Hepatocyte (in vitro differentiated cells): ENCODE measurements at regions not wholly inside any gene's neighbourhood (a gene's known extent, or its start where the extent isn't known, plus 50 kb on each side); places are given as distances from the start of the nearest gene placed in this dataset.

Experiments
- DNase-seq: peaks from one replicate; pipeline ENCODE4 v3.0.0-alpha.2; 2016; ENCODE audit warnings: low spot score
- H2AFZ ChIP-seq: fragments of 200-600 bp; sonication (generic); 2 replicates; pipeline ENCODE4 v1.6.0; 2016; ENCODE audit warnings: antibody characterized with exemption, mild to moderate bottlenecking
- H3K27ac ChIP-seq: fragments of 200-600 bp; sonication (generic); 2 replicates; pipeline ENCODE4 v1.5.1; 2016; ENCODE audit warnings: mild to moderate bottlenecking
- H3K27me3 ChIP-seq: fragments of 200-600 bp; sonication (generic); 2 replicates; pipeline ENCODE4 v1.6.1; 2016
- H3K36me3 ChIP-seq: fragments of 200-600 bp; sonication (generic); replicated peaks from 2 replicates; pipeline ENCODE4 v1.5.1; 2016; ENCODE audit warnings: low read depth; ENCODE audit not compliant: insufficient read depth
- H3K4me1 ChIP-seq: fragments of 200-600 bp; sonication (generic); 2 replicates; pipeline ENCODE4 v1.5.1; 2016; ENCODE audit warnings: mild to moderate bottlenecking, moderate library complexity; ENCODE audit not compliant: insufficient read depth
- H3K4me2 ChIP-seq: fragments of 200-600 bp; sonication (generic); 2 replicates; pipeline ENCODE4 v1.6.0; 2016
- H3K4me3 ChIP-seq: fragments of 200-600 bp; sonication (generic); 2 replicates; pipeline ENCODE4 v1.5.1; 2016; ENCODE audit warnings: mild to moderate bottlenecking
- H3K79me2 ChIP-seq: fragments of 200-600 bp; sonication (generic); 2 replicates; pipeline ENCODE4 v1.6.0; 2017; ENCODE audit warnings: mild to moderate bottlenecking
- H3K9me2 ChIP-seq: fragments of 200-600 bp; sonication (generic); replicated peaks from 2 replicates; pipeline ENCODE4 v1.6.0; 2017; ENCODE audit warnings: mild to moderate bottlenecking; ENCODE audit not compliant: insufficient read depth
- H3K9me3 ChIP-seq: fragments of 200-600 bp; sonication (generic); 2 replicates; pipeline ENCODE4 v1.5.1; 2016; ENCODE audit warnings: low read depth, mild to moderate bottlenecking
- H4K20me1 ChIP-seq: fragments of 200-600 bp; sonication (generic); 2 replicates; pipeline ENCODE4 v1.6.0; 2016; ENCODE audit warnings: mild to moderate bottlenecking; ENCODE audit not compliant: insufficient read depth, poor library complexity, severe bottlenecking
- CTCF ChIP-seq: fragments of 200-600 bp; sonication (generic); IDR thresholded peaks from 2 replicates; pipeline ENCODE4 v1.5.1; 2016; ENCODE audit warnings: antibody characterized with exemption, mild to moderate bottlenecking; ENCODE audit not compliant: poor library complexity
- EZH2 ChIP-seq: fragments of 200-600 bp; sonication (generic); IDR thresholded peaks from 2 replicates; pipeline ENCODE4 v1.6.1; 2016; ENCODE audit warnings: antibody characterized with exemption, mild to moderate bottlenecking, borderline replicate concordance
- EZH2phosphoT487 ChIP-seq: fragments of 200-600 bp; sonication (generic); IDR thresholded peaks from one replicate; pipeline ENCODE4 v1.6.1; 2018; ENCODE audit warnings: antibody characterized with exemption, mild to moderate bottlenecking, low read depth, moderate library complexity; ENCODE audit not compliant: unreplicated experiment, severe bottlenecking
- WGBS: methylation state at CpG from one replicate; pipeline ENCODE4 v1.1.6; 2016; ENCODE audit warnings: low lambda C conversion rate; ENCODE audit errors: missing lambda C conversion rate; 5-methylcytosine and 5-hydroxymethylcytosine counted together

DNA sequence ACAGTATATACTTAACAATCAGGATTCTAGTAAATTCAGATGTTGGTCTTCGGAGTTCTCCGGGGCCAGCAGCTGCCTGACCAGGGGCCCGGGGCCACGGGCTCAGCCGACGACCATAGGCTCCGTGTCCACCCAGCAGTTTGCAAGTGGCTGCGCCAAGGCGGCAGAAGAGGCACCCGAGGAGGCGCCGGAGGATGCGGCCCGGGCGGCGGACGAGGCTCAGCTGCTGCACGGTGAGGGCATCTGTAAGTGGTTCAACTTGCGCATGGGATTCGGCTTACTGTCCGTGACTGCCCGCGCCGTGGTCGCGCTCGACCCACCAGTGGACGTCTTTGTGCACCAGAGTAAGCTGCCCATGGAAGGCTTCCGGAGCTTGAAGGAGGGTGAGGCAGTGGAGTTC, 136.3 kb downstream of the NUP35 start:
- Histone ChIP-seq H3K4me1 (no peaks in the 10 kb centered on the region), H3K27me3 (no peaks in the 10 kb centered on the region), H4K20me1 (no peaks in the 10 kb centered on the region), H3K27ac (no peak overlapping the region), H3K9me2 (no peaks in the 10 kb centered on the region), H3K36me3 (no peaks in the 10 kb centered on the region), H3K4me2 (no peak overlapping the region), H2AFZ (no peak overlapping the region), H3K9me3 (no peaks in the 10 kb centered on the region), H3K79me2 (no peaks in the 10 kb centered on the region), H3K4me3 (no peak overlapping the region)
- no peak for DNase-seq
- TF ChIP-seq CTCF (no peak), EZH2phosphoT487 (no peak), EZH2 (no peak)
- WGBS = 97% methylated on average over 29 of the region's 29 CpGs

DNA sequence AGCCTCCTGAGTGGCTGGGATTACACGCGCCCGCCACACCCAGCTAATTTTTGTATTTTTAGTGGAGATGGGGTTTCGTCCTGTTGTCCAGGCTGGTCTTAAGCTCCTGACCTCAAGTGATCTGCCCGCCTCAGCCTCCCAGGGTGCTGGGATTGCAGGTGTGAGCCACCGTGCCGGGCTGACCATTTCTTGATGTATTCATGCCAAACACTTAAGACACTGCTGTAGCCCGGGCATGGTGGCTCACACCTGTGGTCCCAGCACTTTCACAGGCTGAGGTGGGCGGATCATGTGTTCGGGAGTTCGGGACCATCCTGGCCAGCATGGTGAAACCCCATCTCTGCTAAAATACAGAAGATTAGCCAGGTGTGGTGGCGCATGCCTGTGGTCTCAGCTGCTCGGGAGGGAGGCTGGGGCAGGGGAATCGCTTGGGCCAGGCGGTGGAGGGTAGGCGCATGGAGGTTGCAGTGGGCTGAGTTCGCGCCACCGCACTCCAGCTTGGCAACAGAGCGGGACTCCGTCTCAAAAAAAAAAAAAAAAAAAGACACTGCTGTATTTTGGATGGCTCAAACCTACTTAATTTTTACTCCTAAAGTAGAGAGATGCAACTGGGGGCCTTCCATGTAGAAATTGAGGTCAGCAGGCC, 140.8 kb downstream of the NUP35 start:
- H3K27ac ChIP-seq = no peak overlapping the region
- 96% methylated on average over 21 of the region's 21 CpGs for WGBS

GRCh38 chr2:183267148-183267827, 143.0 kb downstream of the NUP35 start:
- TF ChIP-seq EZH2phosphoT487 (no peak), EZH2 (no peak), CTCF (no peak)
- H3K9me3 ChIP-seq = no peaks in the 10 kb centered on the region
- no peak for DNase-seq
- no peak overlapping the region for H2AFZ ChIP-seq
- H3K36me3 ChIP-seq = no peaks in the 10 kb centered on the region
- H3K27ac ChIP-seq = no peak overlapping the region
- H3K4me2 ChIP-seq = no peak overlapping the region
- no peaks in the 10 kb centered on the region for H3K79me2 ChIP-seq
- WGBS = 94% methylated on average over 5 of the region's 5 CpGs
- no peaks in the 10 kb centered on the region for H3K4me1 ChIP-seq
- H4K20me1 ChIP-seq = no peaks in the 10 kb centered on the region
- H3K4me3 ChIP-seq = no peak overlapping the region
- no peaks in the 10 kb centered on the region for H3K9me2 ChIP-seq
- no peaks in the 10 kb centered on the region for H3K27me3 ChIP-seq

More for the DNA sequence above, 140.8 kb downstream of the NUP35 start:
- no peak for DNase-seq
- Histone ChIP-seq H2AFZ (no peak overlapping the region), H3K4me3 (no peak overlapping the region), H3K79me2 (no peaks in the 10 kb centered on the region), H3K36me3 (no peaks in the 10 kb centered on the region), H3K4me2 (no peak overlapping the region), H3K9me2 (no peaks in the 10 kb centered on the region), H3K27me3 (no peaks in the 10 kb centered on the region), H3K9me3 (no peaks in the 10 kb centered on the region), H4K20me1 (no peaks in the 10 kb centered on the region), H3K4me1 (no peaks in the 10 kb centered on the region)
- TF ChIP-seq CTCF (no peak), EZH2 (no peak), EZH2phosphoT487 (no peak)
